Keratinocyte (primary cell): ENCODE measurements at regions not wholly inside any gene's neighbourhood (a gene's known extent, or its start where the extent isn't known, plus 50 kb on each side); places are given as distances from the start of the nearest gene placed in this dataset.

Source experiments
- DNase-seq: peaks from one replicate; pipeline ENCODE4 v3.0.0-alpha.2; 2011; ENCODE audit warnings: low read depth, missing footprints, low spot score
- FAIRE-seq: peaks from 2 replicates; lab custom pipeline; 2011; peaks lifted over from hg19 to GRCh38; lab: Jason Lieb, UNC
- H2AFZ ChIP-seq: 2 replicates; pipeline ENCODE4 v1.6.0; 2012; ENCODE audit warnings: low read length, control low read depth, inconsistent platforms; ENCODE audit not compliant: control insufficient read depth
- H3K27ac ChIP-seq: 2 replicates; pipeline ENCODE4 v1.5.1; 2011; ENCODE audit warnings: low read length; ENCODE audit not compliant: control insufficient read depth, insufficient read depth
- H3K27me3 ChIP-seq: 3 replicates; pipeline ENCODE4 v1.6.0; 2011; ENCODE audit warnings: low read length; ENCODE audit not compliant: control insufficient read depth, insufficient read depth; ENCODE audit errors: extremely low read depth
- H3K36me3 ChIP-seq, 2 experiments: 2 replicates in 1 of 2; 3 replicates in 1 of 2; pipeline ENCODE4 v1.5.1; 2011; ENCODE audit warnings: low read length in 2 of 2, mild to moderate bottlenecking in 1 of 2; ENCODE audit not compliant: control insufficient read depth in 2 of 2, insufficient read depth in 2 of 2; ENCODE audit errors: extremely low read depth in 1 of 2
- H3K4me1 ChIP-seq: 3 replicates; pipeline ENCODE4 v1.5.1; 2011; ENCODE audit warnings: low read length; ENCODE audit not compliant: control insufficient read depth, insufficient read depth; ENCODE audit errors: extremely low read depth
- H3K4me2 ChIP-seq: 3 replicates; pipeline ENCODE4 v1.6.0; 2011; ENCODE audit warnings: low read depth, low read length; ENCODE audit not compliant: control insufficient read depth, insufficient read depth; ENCODE audit errors: extremely low read depth
- H3K4me3 ChIP-seq, 3 experiments: fragments of 200-600 bp in 1 of 3; sonication (generic) in 1 of 3; 2 replicates in 2 of 3; 3 replicates in 1 of 3; pipeline ENCODE4 v1.5.1; 2011 to 2016; ENCODE audit warnings: low read length in 3 of 3, mild to moderate bottlenecking in 3 of 3, control low read depth in 2 of 3, inconsistent platforms in 1 of 3, low read depth in 1 of 3, mixed read lengths in 1 of 3, mixed run types in 1 of 3, moderate library complexity in 1 of 3; ENCODE audit not compliant: control insufficient read depth in 2 of 3, insufficient read depth in 2 of 3; ENCODE audit errors: extremely low read depth in 1 of 3
- H3K79me2 ChIP-seq: 2 replicates; pipeline ENCODE4 v1.6.0; 2012; ENCODE audit warnings: low read length; ENCODE audit not compliant: control insufficient read depth, insufficient read depth
- H3K9ac ChIP-seq: 3 replicates; pipeline ENCODE4 v1.6.0; 2011; ENCODE audit warnings: low read length; ENCODE audit not compliant: control insufficient read depth, insufficient read depth; ENCODE audit errors: extremely low read depth
- H3K9me1 ChIP-seq: 3 replicates; pipeline ENCODE4 v1.6.0; 2011; ENCODE audit warnings: low read length; ENCODE audit not compliant: control insufficient read depth, insufficient read depth; ENCODE audit errors: extremely low read depth
- H3K9me3 ChIP-seq: 2 replicates; pipeline ENCODE4 v1.5.1; 2012; ENCODE audit warnings: low read depth, low read length; ENCODE audit not compliant: control insufficient read depth
- H4K20me1 ChIP-seq: 3 replicates; pipeline ENCODE4 v1.6.0; 2011; ENCODE audit warnings: low read length; ENCODE audit not compliant: control insufficient read depth, insufficient read depth; ENCODE audit errors: extremely low read depth
- EZH2 ChIP-seq: IDR thresholded peaks from one replicate; pipeline ENCODE4 v1.6.1; 2012; ENCODE audit warnings: inconsistent platforms, mild to moderate bottlenecking, low read length, moderate library complexity
- dilution Hi-C: fragments of 300-500 bp; cut with MboI; formaldehyde crosslinking; loops from one replicate; pipeline ENCODE4 v1.7.0; 2020; ENCODE audit warnings: low sequenced_read_pairs; ENCODE audit not compliant: extremely low pct_ligation_motif_present
- TF ChIP-seq, protein P1 (sequence below), 3 experiments: IDR thresholded peaks in 1 of 3; conservative IDR thresholded peaks in 1 of 3; optimal IDR thresholded peaks in 1 of 3; 2 replicates in 2 of 3; 3 replicates in 1 of 3; pipeline versions ENCODE3 to v1.5.1; 2011; ENCODE audit warnings: low read length in 3 of 3, mild to moderate bottlenecking in 3 of 3, moderate library complexity in 2 of 3, control low read depth in 1 of 3, inconsistent platforms in 1 of 3; ENCODE audit not compliant: insufficient read depth in 2 of 3; ENCODE audit errors: extremely low read depth in 1 of 3

DNA sequence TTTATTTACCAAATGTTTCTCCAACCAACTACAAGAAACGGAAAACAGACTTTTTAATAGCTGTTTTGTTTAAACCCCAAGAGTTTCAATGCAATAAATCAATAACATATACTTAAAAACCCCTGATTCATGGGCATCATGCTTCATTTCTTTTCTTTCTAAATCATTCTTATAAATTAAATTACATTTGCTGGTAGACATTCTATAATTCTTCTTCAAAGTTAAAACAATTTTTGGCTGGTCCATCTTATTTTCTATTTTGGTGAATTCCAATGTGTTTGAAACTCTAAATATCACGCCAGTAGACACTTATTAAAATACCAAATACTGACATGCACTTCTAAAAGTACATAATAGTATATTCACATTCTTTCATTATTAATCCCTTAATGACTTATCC is 408.6 kb downstream of the LIG4 start:
- Histone ChIP-seq H3K27ac (no peak overlapping the region), H3K4me2 (no peak overlapping the region), H3K9me1 (no peaks in the 10 kb centered on the region), H4K20me1 (no peaks in the 10 kb centered on the region), H3K79me2 (no peaks in the 10 kb centered on the region), H3K4me1 (no peaks in the 10 kb centered on the region), H3K27me3 (no peaks in the 10 kb centered on the region), H3K4me3 (no peak overlapping the region), H3K36me3 (no peaks in the 10 kb centered on the region), H3K9ac (no peak overlapping the region), H2AFZ (no peak overlapping the region), H3K9me3 (no peaks in the 10 kb centered on the region)
- no peak for FAIRE-seq
- dilution Hi-C loops, result no loop called here
- no peak for DNase-seq
- TF ChIP-seq, protein P1, sequence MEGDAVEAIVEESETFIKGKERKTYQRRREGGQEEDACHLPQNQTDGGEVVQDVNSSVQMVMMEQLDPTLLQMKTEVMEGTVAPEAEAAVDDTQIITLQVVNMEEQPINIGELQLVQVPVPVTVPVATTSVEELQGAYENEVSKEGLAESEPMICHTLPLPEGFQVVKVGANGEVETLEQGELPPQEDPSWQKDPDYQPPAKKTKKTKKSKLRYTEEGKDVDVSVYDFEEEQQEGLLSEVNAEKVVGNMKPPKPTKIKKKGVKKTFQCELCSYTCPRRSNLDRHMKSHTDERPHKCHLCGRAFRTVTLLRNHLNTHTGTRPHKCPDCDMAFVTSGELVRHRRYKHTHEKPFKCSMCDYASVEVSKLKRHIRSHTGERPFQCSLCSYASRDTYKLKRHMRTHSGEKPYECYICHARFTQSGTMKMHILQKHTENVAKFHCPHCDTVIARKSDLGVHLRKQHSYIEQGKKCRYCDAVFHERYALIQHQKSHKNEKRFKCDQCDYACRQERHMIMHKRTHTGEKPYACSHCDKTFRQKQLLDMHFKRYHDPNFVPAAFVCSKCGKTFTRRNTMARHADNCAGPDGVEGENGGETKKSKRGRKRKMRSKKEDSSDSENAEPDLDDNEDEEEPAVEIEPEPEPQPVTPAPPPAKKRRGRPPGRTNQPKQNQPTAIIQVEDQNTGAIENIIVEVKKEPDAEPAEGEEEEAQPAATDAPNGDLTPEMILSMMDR (optimal IDR thresholded peaks at IDR 0.05 in 1 of 3, IDR thresholded peaks at IDR 0.05 in 1 of 3, conservative IDR thresholded peaks at IDR 0.05 in 1 of 3; ENCODE audit: extremely low read depth in 1 of 3, insufficient read depth in 2 of 3, low read length in 3 of 3), result no peak
- no peak for TF ChIP-seq EZH2

DNA sequence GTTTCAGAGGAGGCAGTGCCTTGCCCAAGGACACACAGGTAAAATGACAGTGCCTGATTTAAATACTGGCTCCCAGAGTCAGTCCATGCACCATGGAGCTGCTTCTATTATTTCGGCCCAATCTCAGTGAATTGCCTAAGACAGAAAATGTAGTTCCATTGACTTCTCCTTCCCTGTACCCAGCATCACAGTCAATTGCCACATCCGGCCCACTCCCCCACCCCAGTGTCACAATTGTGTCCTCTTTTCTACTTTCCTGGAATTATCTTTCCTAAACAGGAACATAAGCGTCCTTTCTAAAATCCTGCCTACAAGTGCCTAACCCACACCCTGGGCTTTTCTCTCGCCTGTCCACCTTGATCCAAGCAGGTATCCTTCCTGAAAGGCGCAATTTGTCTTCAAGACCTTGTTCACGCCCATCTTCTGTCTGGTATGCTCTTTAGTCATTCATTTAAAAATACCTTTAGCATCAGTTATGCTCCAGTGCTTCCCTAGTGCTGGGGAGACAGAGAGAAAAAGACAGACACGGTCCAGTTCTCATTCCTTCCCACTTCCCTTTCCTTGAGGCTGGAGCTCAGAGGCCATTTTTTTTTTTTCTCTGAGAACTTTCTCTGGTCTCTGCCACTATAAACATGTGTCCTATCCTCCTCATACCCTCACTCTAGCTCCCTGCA is 411.4 kb downstream of the LIG4 start:
- H3K9me3 ChIP-seq, result no peaks in the 10 kb centered on the region
- no peak overlapping the region for H2AFZ ChIP-seq
- no peak overlapping the region for H3K4me2 ChIP-seq
- no peaks in the 10 kb centered on the region for H3K27me3 ChIP-seq
- H3K9ac ChIP-seq, result no peak overlapping the region
- H3K79me2 ChIP-seq, result no peaks in the 10 kb centered on the region
- no peak overlapping the region for H3K4me3 ChIP-seq
- dilution Hi-C loops, result no loop called here
- no peaks in the 10 kb centered on the region for H3K9me1 ChIP-seq
- DNase-seq (no peak), FAIRE-seq (no peak)
- H3K4me1 ChIP-seq, result no peaks in the 10 kb centered on the region
- TF ChIP-seq EZH2, result no peak
- TF ChIP-seq, protein P1 (optimal IDR thresholded peaks at IDR 0.05 in 1 of 3, IDR thresholded peaks at IDR 0.05 in 1 of 3, conservative IDR thresholded peaks at IDR 0.05 in 1 of 3; ENCODE audit: extremely low read depth in 1 of 3, insufficient read depth in 2 of 3, low read length in 3 of 3), result no peak
- no peak overlapping the region for H3K27ac ChIP-seq
- no peaks in the 10 kb centered on the region for H3K36me3 ChIP-seq
- H4K20me1 ChIP-seq, result no peaks in the 10 kb centered on the region
